ENCODE measurements at regions not wholly inside any gene's neighbourhood (a gene's known extent, or its start where the extent isn't known, plus 50 kb on each side); places are given as distances from the start of the nearest gene placed in this dataset.

DNA sequence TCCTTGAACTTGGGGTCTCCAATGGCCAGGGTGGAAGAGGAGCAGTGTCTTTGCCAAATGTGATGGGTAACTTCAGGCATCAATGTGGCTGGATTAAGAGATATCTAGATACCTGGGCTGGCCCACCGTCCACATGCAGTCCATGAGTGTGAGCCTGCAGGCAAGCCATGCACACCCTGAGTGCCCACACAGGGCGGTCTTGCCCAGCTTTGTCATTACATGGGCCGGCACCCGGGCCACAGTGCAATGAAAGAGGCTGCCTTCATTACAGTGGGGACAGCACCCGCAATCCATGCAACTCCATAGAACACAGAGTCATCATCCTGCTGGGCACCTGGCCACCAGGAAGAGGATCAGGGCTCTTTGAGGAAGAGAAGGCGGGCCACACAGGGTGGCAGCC lies 263.8 kb upstream of the IRX1 start:
- no peaks in the 10 kb centered on the region for H3K27me3 ChIP-seq
- no peaks in the 10 kb centered on the region for H3K9me3 ChIP-seq
- TF ChIP-seq POLR2A (IDR thresholded peaks at IDR 0.05) (no peak), CTCF (IDR thresholded peaks at IDR 0.05) (no peak)
- H3K27ac ChIP-seq: no peak overlapping the region
- DNase-seq: no peak
- intact Hi-C loops (cut with DNase I; ENCODE audit: low total_unique reads): no loop called here
- H3K36me3 ChIP-seq: no peaks in the 10 kb centered on the region
- H3K4me1 ChIP-seq: no peaks in the 10 kb centered on the region
- no peak overlapping the region for H3K4me3 ChIP-seq

GRCh38 chr5:3330442-3330841 lies 265.2 kb upstream of the IRX1 start:
- no peaks in the 10 kb centered on the region for H3K36me3 ChIP-seq
- H3K9me3 ChIP-seq: no peaks in the 10 kb centered on the region
- TF ChIP-seq CTCF (IDR thresholded peaks at IDR 0.05) (no peak), POLR2A (IDR thresholded peaks at IDR 0.05) (no peak)
- H3K27me3 ChIP-seq: no peaks in the 10 kb centered on the region
- no peaks in the 10 kb centered on the region for H3K4me1 ChIP-seq
- H3K27ac ChIP-seq: no peak overlapping the region
- no peak overlapping the region for H3K4me3 ChIP-seq
- DNase-seq: no peak
- intact Hi-C loops (cut with DNase I; ENCODE audit: low total_unique reads): no loop called here

- Histone ChIP-seq H3K4me3 (no peak overlapping the region), H3K36me3 (no peaks in the 10 kb centered on the region), H3K9me3 (no peaks in the 10 kb centered on the region), H3K27me3 (no peaks in the 10 kb centered on the region), H3K4me1 (no peaks in the 10 kb centered on the region), H3K27ac (no peak overlapping the region)
- intact Hi-C loops (cut with DNase I; ENCODE audit: low total_unique reads): no loop called here
- no peak for DNase-seq
- no peak for TF ChIP-seq POLR2A (IDR thresholded peaks at IDR 0.05)
- no peak for TF ChIP-seq CTCF (IDR thresholded peaks at IDR 0.05)
Measured at GRCh38 chr5:3329427-3329826, 266.2 kb upstream of the IRX1 start.

DNA sequence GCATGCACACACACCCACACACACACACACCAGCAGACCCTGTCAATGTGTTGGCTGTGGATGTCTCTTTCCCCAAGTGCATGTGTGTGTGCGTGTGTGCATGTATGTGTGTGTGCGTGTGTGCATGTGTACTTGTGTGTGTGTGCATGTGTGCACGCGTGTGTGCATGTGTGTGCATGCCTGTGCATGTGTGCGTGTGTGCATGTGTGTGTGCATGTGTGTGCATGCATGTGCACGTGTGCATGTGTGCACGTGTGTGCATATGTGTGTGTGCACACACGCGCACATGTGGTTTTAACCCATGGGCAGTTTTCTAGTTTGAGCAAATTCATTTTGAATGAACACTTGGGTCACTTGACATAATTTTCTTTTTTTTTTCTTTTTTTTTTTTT lies 268.8 kb upstream of the IRX1 start:
- H3K27me3 ChIP-seq: no peaks in the 10 kb centered on the region
- DNase-seq: no peak

More for the DNA sequence above, 268.8 kb upstream of the IRX1 start:
- H3K4me1 ChIP-seq: no peaks in the 10 kb centered on the region
- H3K4me3 ChIP-seq: no peak overlapping the region
- TF ChIP-seq CTCF (IDR thresholded peaks at IDR 0.05) (no peak), POLR2A (IDR thresholded peaks at IDR 0.05) (no peak)
- no peak overlapping the region for H3K27ac ChIP-seq
- no peaks in the 10 kb centered on the region for H3K9me3 ChIP-seq
- H3K36me3 ChIP-seq: no peaks in the 10 kb centered on the region
- intact Hi-C loops (cut with DNase I; ENCODE audit: low total_unique reads): no loop called here
